Activated CD4-positive, alpha-beta T cell treated with anti-CD3 and anti-CD28 coated beads, Interleukin-2, amount 50 U/mL, for 24 hours (primary cell): ENCODE measurements at regions not wholly inside any gene's neighbourhood (a gene's known extent, or its start where the extent isn't known, plus 50 kb on each side); places are given as distances from the start of the nearest gene placed in this dataset.
"Not testable (repeated sequence)": the region's sequence is repeated elsewhere in the genome, so short reads cannot be mapped to it uniquely, and the experiment has no call there.

ENCODE experiments used
- DNase-seq, 2 donors: peaks; one replicate each; pipeline ENCODE4 v3.0.0-alpha.2; 2020; ENCODE audit warnings: low read depth in 1 of 2, low spot score in 1 of 2

- no peak for DNase-seq
Observed at GRCh38 chr11:81332276-81332675, 1401.4 kb downstream of the FAM181B start.

DNA sequence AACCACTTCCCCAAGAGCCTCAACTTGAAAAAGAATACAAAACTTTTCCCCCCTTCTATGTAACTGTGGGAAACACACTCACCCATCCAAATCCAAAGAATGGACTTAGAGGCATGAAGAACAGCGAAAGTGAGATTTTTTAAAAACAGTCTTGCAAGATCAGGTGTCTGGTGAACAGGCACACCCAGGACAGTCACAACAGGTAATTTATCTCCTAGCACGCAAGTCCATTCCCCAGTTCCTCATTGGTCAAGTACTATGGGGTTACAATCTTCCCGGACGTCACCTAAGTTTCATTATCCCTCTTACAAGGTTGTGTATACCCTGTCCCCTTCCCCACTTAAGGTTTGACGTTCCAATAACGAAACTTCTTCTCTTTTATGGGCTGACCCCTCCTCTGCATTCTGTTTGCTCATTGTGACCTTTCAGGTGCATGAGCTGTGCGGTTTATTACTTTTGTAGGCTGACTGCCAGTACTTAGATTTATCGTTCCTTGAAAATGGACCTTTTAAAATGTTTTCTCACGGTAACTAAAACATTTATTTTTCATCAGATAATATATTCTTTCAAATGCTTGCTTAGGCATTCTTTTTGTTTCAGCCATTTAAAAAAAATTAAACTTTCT lies 1401.9 kb downstream of the FAM181B start:
- DNase-seq = no peak

DNA sequence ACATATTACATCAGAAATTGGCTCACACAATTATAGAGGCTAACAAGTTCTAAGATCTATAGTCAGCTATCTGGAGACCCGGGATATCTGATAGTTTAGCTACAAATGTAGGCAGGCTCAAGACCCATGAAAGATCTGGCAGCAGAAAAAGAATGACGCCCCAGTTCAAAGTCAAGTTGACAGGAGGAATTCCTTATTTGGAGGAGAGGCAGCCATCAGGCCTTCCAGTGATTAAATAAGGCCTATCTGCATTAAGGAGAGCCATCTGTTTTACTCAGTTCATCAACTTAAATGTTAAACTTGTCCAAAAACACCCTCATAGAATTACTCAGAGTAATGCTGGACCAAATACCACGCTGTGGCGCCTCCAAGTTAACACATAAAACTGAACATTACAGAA lies 1402.6 kb downstream of the FAM181B start:
- DNase-seq = no peak

DNA sequence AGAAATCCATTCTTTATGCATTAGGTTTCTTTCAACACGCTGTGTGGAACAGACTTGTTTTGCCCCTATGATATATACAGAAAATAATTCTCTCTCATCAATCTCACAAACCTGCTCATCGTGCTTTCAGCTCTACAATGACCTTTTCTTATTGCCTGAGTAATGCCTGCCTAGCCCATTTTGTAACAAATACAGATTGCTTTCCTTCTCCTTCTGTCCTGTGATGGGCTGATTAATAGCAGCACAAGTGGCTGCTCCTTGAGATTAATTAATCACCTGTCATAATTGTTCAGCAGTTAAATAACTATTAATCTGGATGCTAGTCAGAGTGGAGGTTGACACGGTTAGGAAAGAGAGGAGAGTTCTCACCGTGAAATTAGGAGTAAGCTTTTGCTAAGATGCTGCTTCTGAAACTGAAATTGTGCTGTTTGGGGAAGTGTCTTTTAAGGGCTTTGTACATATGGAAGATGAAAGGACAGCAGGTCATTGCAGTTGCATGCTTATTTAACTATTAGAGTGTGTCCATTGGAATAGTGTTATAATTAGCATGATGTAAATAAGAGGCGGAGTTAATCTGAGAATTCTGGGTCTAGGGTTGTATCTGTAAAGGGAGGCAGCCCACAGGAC lies 1430.5 kb downstream of the FAM181B start:
- no peak for DNase-seq

DNA sequence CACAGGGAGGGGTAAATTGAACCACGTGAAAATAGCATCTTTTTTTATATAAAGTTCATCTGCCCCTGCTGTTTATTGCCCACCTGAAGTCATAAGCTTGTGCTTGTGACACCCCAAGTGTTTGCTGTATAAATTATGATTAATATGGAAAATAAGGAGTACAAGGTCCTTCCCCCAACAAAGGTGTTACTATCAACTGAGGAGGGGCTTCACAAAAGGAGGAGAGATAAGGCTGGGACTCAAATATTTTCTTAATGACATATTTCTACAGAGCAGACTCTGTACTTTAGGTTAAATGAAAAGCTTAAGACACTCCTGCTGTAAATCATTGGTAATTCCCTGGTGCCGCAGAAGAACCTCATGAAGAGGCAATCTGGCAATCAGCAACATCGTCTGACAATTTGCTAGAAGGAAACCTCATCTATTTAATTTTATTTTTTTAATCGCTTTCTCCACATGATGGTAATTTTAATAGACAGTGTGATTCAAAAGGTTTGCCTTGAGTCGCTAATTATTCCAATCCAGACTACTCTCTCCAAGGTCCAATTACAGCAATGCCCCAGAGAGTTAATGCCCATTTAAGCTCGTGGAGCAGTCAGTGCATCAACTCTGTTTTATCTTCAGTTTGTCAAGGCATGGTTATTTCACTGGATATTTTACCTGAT lies 1432.4 kb downstream of the FAM181B start:
- DNase-seq = no peak

DNA sequence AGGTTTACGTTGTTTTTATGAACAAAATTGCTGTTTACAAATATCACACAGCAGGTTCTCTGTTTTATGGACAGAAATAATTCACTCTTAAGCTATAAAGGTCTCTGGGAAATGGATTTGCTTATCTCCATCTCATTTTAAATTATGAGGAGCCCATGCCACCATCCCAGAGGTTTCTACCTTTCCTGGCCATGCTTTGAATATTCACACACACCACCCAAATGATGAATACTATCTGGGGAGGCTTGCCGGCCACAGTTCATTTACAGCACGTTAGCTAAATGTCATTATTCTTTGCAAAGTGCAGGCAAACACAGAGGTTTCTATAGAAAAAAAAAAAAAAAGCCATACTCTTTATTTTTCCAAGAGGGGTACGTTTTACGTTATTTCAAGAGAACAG lies 1446.7 kb downstream of the FAM181B start:
- DNase-seq = no peak

GRCh38 chr11:81286550-81286949 lies 1447.1 kb downstream of the FAM181B start:
- DNase-seq = no peak

DNA sequence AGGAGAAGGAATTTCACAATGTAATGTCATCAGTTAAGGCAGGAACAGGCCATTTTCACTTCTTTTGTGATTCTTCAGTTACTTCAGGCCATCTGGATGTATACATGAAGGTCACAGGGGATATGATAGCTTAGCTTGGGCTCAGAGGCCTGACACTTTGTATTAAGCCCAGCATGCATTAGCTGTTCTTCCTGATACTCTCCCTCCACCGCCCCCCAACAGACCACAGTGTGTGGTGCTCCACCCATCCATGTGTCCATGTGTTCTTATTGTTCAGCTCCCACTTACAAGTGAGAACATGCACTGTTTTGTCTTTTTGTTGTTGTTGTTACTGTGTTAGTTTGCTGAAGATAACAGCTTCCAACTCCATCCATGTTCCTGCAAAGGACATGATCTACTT lies 1453.4 kb downstream of the FAM181B start:
- not testable (repeated sequence) for DNase-seq

DNA sequence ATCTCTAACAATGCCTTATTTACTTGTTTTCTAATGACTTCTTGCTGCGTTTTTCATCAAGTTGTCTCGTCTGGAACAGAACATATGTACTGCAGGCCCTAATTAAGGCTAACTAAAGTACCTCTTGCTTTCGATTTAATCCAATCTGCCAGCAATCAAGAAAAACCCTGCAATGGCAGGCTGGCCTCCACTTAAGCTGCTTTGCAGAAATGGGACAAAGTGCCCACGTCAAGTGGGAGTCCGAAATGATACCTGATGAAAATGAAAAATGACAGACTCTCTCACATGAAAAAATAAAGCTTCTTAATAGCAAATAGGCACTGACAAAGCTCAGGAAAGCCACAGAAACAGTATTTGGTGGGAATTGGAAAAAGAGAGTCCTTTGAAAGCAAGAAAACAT lies 1454.7 kb downstream of the FAM181B start:
- DNase-seq = no peak

- DNase-seq = no peak
Observed at GRCh38 chr11:81270686-81271085, 1463.0 kb downstream of the FAM181B start.

- DNase-seq = no peak
Observed at GRCh38 chr11:81267246-81267645, 1466.4 kb downstream of the FAM181B start.

DNA sequence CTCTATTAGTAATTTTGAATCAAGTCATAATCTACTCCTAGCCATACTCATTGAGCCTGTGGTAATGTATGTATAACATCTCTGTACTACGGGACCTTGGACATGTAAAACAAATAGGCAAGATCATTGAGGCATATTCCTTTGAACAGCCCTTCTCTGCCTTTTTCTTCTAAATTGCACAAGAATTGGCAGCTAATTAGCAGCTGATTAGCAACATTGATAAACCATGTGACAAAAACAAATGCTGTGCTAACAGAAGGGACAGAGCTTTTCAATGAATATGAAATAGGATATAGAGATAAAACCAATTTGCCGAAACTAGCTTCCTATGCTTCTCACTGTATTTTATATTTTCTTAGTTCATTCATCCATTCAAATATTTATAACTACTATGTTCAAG lies 1474.2 kb downstream of the FAM181B start:
- no peak for DNase-seq

GRCh38 chr11:81255895-81256294 lies 1477.8 kb downstream of the FAM181B start:
- no peak for DNase-seq

DNA sequence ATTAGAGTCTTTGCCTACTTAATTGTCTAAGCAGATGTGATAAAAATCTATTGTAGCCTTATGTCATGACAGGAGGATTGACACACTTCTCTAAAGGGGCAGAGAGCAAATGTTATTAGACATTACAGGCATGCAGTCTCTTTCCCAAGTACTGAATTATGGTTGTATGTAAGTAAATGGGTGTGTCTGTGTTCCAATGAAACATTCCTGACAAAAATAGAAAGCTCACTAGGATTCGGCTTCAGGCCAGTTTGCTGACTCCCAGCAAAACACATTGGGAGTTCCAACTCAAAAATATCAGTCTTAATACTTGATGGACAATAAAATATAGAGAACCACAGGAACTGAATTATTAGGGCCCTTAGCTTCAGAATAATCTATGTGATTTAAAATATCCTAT lies 1480.4 kb downstream of the FAM181B start:
- DNase-seq = no peak

- no peak for DNase-seq
Observed at GRCh38 chr11:81246941-81247340, 1486.7 kb downstream of the FAM181B start.

- no peak for DNase-seq
Observed at GRCh38 chr11:81245791-81246190, 1487.9 kb downstream of the FAM181B start.

GRCh38 chr11:81241672-81242275 lies 1491.9 kb downstream of the FAM181B start:
- no peak for DNase-seq

DNA sequence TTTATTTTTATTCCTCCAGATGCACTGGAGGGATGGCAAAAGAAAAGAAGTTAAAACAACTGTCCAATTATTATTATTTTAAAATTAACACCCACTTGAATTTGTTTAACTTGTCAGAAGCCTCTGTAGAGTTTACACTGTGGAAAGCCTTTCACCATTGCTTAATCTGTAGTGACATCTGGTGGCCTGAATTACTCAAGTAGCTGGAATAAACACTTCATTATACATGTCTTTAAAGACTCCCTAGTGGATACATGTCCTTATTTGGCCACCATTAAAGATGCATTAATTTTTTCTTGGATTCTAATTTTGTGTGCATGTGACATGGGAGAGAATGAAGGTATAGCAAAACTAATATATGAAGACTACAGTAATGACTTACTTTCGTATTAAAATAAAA lies 1496.5 kb downstream of the FAM181B start:
- no peak for DNase-seq

GRCh38 chr11:81227409-81227808 lies 1506.3 kb downstream of the FAM181B start:
- not testable (repeated sequence) for DNase-seq

GRCh38 chr11:81224396-81224795 lies 1509.3 kb downstream of the FAM181B start:
- no peak for DNase-seq

- DNase-seq = no peak
Observed at GRCh38 chr11:81222491-81222890, 1511.2 kb downstream of the FAM181B start.
